ENCODE measurements at regions not wholly inside any gene's neighbourhood (a gene's known extent, or its start where the extent isn't known, plus 50 kb on each side); places are given as distances from the start of the nearest gene placed in this dataset.

DNA sequence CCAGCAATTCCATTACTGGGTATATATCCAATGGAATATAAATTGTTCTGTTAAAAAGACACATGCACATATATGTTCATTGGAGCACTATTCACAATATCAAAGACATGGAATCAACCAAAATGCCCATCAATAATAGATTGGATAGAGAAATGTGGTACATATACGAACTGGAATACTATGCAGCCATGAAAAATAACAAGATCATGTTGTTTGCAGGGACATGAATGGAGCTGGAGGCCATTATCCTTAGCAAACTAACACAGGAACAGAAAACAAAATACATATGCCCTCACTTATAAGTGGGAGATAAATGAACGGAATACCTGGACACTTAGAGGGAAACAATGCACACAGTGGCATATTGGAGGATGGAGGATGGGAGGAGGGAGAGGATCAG lies 355.8 kb downstream of the CCDC85A start:
- TF ChIP-seq, protein P1, sequence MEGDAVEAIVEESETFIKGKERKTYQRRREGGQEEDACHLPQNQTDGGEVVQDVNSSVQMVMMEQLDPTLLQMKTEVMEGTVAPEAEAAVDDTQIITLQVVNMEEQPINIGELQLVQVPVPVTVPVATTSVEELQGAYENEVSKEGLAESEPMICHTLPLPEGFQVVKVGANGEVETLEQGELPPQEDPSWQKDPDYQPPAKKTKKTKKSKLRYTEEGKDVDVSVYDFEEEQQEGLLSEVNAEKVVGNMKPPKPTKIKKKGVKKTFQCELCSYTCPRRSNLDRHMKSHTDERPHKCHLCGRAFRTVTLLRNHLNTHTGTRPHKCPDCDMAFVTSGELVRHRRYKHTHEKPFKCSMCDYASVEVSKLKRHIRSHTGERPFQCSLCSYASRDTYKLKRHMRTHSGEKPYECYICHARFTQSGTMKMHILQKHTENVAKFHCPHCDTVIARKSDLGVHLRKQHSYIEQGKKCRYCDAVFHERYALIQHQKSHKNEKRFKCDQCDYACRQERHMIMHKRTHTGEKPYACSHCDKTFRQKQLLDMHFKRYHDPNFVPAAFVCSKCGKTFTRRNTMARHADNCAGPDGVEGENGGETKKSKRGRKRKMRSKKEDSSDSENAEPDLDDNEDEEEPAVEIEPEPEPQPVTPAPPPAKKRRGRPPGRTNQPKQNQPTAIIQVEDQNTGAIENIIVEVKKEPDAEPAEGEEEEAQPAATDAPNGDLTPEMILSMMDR (IDR thresholded peaks at IDR 0.05; ENCODE audit: low read depth, low read length), result no peak
- no peak for TF ChIP-seq POLR2A (IDR thresholded peaks at IDR 0.05; ENCODE audit: extremely low read depth, insufficient read length)
- TF ChIP-seq, protein P2, sequence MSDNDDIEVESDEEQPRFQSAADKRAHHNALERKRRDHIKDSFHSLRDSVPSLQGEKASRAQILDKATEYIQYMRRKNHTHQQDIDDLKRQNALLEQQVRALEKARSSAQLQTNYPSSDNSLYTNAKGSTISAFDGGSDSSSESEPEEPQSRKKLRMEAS (IDR thresholded peaks at IDR 0.05; ENCODE audit: low read depth, low read length), result no peak

Data from NB4 (cell line).